ENCODE measurements at regions not wholly inside any gene's neighbourhood (a gene's known extent, or its start where the extent isn't known, plus 50 kb on each side); places are given as distances from the start of the nearest gene placed in this dataset.

DNA sequence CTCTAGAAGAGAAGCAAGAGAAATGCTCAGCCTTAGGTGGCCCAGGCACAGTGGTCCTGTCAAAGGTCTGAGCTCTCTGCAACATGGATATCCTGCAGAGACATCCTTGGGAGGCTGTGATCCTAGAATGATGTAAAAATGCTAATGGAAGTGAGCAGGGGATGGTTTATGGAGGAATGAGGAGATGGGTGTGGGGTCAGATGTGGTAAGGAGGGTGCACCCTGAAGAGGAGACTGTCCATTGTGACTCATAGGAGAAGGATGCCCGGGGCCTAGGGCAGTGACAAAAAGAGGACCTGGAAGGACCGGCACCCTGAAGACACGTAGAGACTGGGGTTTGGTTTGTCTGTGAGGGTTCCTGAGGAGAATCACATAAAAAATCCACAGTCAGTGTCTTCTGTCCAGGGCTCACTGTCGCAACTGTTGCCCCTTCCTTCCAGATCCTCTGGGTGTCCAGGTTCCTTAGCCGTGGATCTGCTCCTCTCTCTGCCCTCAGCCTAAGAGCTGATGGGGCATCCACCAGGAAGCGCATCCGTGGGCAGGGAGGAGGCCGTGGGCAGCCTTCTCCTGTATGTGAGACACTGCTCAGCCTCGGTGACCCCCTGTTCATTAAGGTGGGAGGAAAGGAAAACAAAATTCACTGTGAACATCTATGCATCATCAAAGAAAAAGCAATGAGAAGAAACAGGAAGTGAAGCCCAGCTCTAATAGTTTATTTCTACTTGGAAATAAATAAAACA lies 110.7 kb downstream of the VPREB1 start:
- FAIRE-seq = no peak
- no peak overlapping the region for H3K4me3 ChIP-seq
- DNase-seq = no peak
- 69 to 74% methylated on average over 9 of the region's 9 CpGs for WGBS, 2 donors
- no peaks in the 10 kb centered on the region for H3K4me1 ChIP-seq
- TF ChIP-seq, protein P1, sequence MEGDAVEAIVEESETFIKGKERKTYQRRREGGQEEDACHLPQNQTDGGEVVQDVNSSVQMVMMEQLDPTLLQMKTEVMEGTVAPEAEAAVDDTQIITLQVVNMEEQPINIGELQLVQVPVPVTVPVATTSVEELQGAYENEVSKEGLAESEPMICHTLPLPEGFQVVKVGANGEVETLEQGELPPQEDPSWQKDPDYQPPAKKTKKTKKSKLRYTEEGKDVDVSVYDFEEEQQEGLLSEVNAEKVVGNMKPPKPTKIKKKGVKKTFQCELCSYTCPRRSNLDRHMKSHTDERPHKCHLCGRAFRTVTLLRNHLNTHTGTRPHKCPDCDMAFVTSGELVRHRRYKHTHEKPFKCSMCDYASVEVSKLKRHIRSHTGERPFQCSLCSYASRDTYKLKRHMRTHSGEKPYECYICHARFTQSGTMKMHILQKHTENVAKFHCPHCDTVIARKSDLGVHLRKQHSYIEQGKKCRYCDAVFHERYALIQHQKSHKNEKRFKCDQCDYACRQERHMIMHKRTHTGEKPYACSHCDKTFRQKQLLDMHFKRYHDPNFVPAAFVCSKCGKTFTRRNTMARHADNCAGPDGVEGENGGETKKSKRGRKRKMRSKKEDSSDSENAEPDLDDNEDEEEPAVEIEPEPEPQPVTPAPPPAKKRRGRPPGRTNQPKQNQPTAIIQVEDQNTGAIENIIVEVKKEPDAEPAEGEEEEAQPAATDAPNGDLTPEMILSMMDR (IDR thresholded peaks at IDR 0.05) = no peak
- H3K27me3 ChIP-seq = no peaks in the 10 kb centered on the region
- intact Hi-C loops (cut with DNase I) = no loop called here
- ATAC-seq = no peak
- no peaks in the 10 kb centered on the region for H3K9me3 ChIP-seq
- H3K27ac ChIP-seq = no peak overlapping the region
- H3K36me3 ChIP-seq = no peaks in the 10 kb centered on the region

DNA sequence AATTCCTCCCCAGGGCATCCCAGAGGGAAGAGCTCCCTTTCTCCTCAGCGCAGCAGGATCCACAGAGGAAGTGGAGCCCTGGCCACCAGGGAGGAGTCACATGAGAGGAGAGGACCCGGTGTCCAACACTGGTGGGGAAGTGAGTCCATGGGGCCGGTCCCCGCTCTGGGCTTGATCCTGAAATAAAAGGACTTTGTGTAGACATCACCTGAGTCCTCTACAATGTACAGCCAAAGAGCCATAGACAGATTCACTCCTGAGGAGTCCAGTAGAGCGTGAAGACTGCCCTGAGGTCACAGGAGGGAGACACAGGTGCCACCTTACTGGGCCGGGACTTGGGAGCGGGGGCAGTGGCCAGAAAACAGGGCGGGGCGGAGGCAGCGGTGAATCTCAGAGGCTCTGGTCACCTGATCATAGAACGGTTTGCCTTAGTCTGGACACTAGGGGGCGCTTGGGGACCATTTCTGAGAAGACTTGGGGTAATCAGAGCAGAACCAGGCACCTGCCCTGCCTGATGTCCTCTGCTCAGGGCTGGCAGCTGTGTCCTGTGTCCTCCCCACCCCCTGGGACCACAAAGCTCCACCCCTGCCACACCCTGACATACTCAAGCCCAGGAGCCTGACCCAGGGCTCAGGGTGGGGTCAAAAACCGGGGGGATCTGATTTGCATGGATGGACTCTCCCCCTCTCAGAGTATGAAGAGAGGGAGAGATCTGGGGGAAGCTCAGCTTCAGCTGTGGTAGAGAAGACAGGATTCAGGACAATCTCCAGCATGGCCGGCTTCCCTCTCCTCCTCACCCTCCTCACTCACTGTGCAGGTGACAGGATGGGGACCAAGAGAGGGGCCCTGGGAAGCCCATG lies 112.7 kb downstream of the VPREB1 start:
- DNase-seq (peak; percentile 67 to 89 (median 78)), ATAC-seq (peak; percentile 78 to 99 (median 96)), FAIRE-seq (no peak)
- H3K27ac ChIP-seq = no peak overlapping the region
- intact Hi-C loops (cut with DNase I) = no loop called here
- no peaks in the 10 kb centered on the region for H3K27me3 ChIP-seq
- TF ChIP-seq, protein P1 (IDR thresholded peaks at IDR 0.05) = peak; percentile 37 to 55 (median 50)
- no peak overlapping the region for H3K4me3 ChIP-seq
- 10 to 15% methylated on average over 13 to 14 of the region's 14 CpGs for WGBS, 2 donors
- H3K36me3 ChIP-seq = no peaks in the 10 kb centered on the region
- no peaks in the 10 kb centered on the region for H3K9me3 ChIP-seq
- no peaks in the 10 kb centered on the region for H3K4me1 ChIP-seq

DNA sequence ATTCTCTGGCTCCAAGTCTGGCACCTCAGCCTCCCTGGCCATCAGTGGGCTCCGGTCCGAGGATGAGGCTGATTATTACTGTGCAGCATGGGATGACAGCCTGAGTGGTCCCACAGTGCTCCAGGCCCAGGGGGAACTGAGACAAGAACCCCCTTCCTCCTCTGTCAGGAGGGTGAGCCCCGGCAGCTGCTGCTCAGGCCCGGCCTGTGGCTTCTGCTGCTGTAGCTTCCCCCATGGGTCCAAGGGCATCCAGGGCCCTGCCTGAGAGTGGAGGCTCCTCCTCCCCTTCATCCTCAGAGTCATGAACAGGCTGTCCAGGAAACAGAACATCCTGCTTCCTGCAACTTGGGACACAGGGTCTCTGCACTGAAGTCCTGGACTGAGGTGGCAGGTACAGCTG lies 113.6 kb downstream of the VPREB1 start:
- Histone ChIP-seq H3K27me3 (peaks cover 0 to 4% (median 0%) of the 10 kb centered on the region in 4 donors), H3K4me1 (no peaks in the 10 kb centered on the region), H3K9me3 (no peaks in the 10 kb centered on the region), H3K4me3 (no peak overlapping the region), H3K27ac (no peak overlapping the region), H3K36me3 (no peaks in the 10 kb centered on the region)
- no peak for DNase-seq
- FAIRE-seq = no peak
- TF ChIP-seq, protein P1 (IDR thresholded peaks at IDR 0.05) = no peak
- ATAC-seq = no peak
- intact Hi-C loops (cut with DNase I) = no loop called here
- 84 to 85% methylated on average over 4 of the region's 4 CpGs for WGBS, 2 donors

DNA sequence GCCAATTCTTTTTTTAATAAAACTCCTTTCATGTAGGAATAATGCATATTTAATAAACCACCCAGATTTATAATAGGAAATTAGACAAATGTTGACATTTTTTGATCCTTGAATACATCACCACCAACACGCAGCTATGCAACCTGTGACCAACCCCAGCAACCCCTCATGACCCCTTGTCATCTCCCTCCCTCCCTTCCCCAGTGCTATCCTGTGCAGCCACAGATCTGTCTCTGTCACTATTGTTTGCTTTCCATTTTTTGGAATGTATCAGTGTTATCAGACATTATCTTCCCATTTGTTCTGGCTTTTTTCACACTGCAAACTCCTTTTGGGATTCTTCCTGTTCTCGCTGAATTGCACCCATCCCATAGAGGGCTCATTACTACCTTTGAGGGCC lies 114.1 kb downstream of the VPREB1 start:
- Histone ChIP-seq H3K4me1 (no peaks in the 10 kb centered on the region), H3K36me3 (no peaks in the 10 kb centered on the region), H3K9me3 (no peaks in the 10 kb centered on the region), H3K27ac (no peak overlapping the region), H3K27me3 (peaks cover 0 to 9% (median 0%) of the 10 kb centered on the region in 4 donors), H3K4me3 (no peak overlapping the region)
- intact Hi-C loops (cut with DNase I) = no loop called here
- 53 to 60% methylated on average over 2 of the region's 2 CpGs for WGBS, 2 donors
- FAIRE-seq = no peak
- no peak for DNase-seq
- ATAC-seq = no peak
- TF ChIP-seq, protein P1 (IDR thresholded peaks at IDR 0.05) = no peak
